ENCODE measurements at regions not wholly inside any gene's neighbourhood (a gene's known extent, or its start where the extent isn't known, plus 50 kb on each side); places are given as distances from the start of the nearest gene placed in this dataset.

- TF ChIP-seq L3MBTL2 (conservative IDR thresholded peaks at IDR 0.05) = no peak
- TF ChIP-seq PKNOX1 (IDR thresholded peaks at IDR 0.05) = no peak
- no peak for TF ChIP-seq ELF4 (IDR thresholded peaks at IDR 0.05)
Measured at GRCh38 chr6:66949191-66949661, 1242.2 kb upstream of the EYS start.
